ELF-1 (cell line): ENCODE measurements at regions not wholly inside any gene's neighbourhood (a gene's known extent, or its start where the extent isn't known, plus 50 kb on each side); places are given as distances from the start of the nearest gene placed in this dataset.

Experiments
- DNase-seq: peaks from one replicate; pipeline ENCODE4 v3.0.0-alpha.2; 2016; ENCODE audit warnings: low read depth, low spot score

GRCh38 chr17:34527908-34528470 is 51.4 kb upstream of the TMEM132E start:
- DNase-seq = peak; percentile 60

- peak; percentile 29 for DNase-seq
These were observed 52.1 kb upstream of the TMEM132E start for GRCh38 chr17:34527136-34527907.

GRCh38 chr17:34525651-34526050 is 53.7 kb upstream of the TMEM132E start:
- no peak for DNase-seq

- no peak for DNase-seq
These were observed 57.4 kb upstream of the TMEM132E start for GRCh38 chr17:34521955-34522354.

DNA sequence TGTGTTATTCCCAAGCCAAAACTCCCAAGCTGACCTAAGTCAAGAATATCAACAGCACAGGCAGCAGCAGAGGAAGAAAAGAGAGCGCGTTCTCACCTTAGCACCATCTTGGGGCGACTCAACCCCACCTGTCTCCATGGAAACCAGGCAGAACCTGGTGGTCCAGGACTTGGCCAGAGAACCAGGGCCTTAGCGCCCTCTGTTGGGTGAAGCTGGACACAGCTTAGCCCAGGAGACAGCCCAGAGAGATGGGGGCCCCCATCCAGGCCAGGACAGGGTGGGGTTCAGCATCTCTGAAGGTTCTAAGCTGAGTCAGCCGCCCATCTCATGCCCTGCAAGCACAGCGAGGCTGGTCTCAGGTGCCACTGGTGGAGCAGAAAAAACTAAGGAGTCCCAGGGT is 60.1 kb upstream of the TMEM132E start:
- DNase-seq = peak; percentile 49

DNA sequence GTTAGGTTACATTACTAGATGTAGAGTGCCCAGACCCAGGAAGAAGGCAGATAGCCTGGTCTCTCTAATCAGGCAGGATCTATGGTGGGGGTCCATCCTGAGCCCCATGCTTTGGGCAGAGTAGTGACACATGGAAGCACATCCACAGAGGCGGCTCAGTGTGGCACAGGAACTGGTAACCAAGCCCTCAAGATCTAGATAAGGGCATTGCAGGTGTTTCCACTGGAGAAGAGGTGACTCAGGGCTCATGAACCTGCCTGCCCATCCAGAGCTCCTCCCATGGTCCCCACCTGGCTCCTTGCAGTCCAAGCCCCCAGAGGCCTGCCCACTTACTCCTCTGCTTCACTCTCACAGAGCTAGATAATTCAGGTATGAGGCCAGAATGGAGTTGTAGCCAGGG is 62.0 kb upstream of the TMEM132E start:
- DNase-seq = no peak

DNA sequence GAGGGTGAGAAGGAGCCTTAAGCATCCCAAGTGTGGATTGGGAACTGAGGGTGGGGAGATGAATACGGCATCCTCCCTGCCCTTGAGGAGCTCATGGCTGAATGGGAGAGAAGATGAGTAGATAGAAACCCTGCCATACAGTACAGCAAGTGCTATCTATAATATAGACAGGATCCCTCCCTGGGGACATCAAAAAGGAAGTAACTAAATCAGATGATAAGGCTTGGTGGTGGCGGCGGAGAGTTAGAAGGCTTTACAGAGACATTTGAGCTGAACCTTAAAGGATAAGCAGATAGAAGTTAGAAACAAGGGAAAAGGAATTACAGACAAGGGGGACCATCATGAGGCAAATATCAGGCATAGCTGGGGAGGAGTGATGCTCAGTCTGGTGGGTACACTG is 67.5 kb upstream of the TMEM132E start:
- no peak for DNase-seq

GRCh38 chr17:34511265-34511664 is 68.1 kb upstream of the TMEM132E start:
- DNase-seq = no peak

DNA sequence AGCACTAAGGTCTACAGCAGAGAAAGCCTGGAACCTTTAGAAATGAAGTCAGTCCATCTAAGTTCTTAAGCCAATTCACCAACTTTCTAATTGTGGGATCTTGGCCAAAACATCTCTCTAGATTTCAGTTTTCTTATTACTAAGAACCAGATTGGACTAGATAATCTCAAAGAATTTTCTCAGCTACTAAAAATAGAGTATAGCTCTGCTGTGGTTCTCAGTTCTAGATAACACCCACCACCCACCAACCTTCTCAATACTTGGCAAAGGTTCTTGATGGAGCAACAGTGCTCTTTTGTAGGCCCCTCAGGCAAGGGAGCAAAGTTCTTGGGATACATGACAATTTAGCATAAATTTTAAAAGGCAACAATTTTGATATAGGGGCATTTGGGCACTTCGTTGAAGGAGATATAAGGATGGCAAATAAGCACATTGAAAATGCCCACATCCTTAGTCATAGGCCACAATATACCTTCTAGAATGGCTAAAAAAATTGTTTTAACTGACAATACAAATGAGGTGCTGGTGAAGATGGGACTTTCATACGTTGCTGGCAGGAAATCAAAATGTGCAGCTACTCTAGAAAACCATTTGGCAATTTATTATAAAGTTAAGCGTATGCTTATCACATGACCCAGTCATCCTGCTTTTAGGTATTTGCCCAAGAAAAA is 74.4 kb upstream of the TMEM132E start:
- no peak for DNase-seq

DNA sequence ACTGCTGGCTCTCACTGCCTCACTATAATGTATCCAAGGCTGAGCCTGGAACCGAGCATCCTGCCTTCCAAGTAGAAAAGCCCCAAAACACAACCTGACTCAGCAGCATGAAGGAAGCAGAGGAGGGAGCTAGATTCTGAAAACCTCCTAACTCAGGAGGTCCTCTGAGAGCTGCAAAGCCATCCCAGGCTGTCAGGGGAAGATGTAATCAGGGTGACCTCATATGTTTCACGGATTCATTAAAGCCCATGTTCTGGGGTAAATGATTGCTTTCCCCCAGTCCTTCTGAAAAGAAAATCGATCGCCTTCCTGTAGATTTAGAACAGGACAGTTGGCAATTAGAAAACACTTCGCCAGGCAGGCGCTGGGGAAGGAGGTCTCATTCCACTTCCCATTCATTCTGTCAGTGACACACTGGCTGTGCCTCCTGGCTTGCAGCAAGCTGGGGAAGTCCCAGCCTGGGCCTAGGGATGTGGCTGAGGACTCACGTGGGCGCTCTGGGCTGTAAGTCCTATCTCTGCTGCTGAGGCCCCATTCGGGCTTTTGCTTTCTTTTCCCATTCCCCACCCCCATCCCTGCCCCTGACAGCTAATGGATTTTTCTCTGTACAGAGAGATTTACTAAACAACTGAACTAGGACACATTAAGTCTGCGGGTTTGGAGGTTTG is 75.7 kb upstream of the TMEM132E start:
- DNase-seq = no peak

- no peak for DNase-seq
These were observed 77.0 kb upstream of the TMEM132E start for GRCh38 chr17:34502426-34502825.

GRCh38 chr17:34499576-34499975 is 79.8 kb upstream of the TMEM132E start:
- DNase-seq = peak; percentile 20

DNA sequence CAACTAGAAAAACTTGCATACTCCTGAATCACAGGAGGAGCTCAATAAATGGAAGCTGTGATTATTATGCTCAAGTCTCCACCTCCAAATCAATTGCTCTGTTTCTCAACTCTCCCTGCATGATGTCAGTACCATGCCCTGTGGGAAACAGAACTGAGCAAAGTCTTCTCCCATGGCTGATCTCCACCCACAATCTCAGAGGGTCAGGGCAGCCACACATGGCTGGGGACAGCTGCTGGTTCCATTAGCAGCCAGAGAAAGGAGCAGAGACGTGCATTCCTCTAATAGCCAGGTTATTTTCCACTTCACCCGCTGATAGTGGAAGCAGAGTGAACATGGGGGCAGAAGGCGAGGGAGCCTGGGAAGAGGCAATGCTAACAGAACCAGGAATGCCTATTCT is 85.5 kb upstream of the TMEM132E start:
- DNase-seq = no peak

DNA sequence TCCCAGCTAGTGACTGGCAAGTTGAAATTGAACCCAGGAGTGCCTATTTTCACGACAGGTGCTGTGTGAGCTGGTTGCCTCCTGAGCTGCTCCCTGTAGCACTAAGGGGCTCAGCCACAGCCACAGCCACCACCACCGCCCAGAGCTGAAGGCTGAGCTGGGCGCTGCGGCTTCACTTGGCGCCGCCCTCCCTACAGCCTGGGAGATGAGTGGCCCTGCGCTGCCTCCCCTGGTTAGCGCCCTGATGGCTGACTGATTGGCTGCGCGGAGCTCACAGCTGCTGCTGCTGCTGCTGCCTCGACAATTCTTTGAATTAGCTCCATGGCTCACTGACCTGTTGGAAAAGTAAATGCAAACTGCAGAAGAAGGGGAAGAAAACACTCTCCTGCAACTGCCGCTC is 91.8 kb upstream of the TMEM132E start:
- DNase-seq = peak; percentile 23

DNA sequence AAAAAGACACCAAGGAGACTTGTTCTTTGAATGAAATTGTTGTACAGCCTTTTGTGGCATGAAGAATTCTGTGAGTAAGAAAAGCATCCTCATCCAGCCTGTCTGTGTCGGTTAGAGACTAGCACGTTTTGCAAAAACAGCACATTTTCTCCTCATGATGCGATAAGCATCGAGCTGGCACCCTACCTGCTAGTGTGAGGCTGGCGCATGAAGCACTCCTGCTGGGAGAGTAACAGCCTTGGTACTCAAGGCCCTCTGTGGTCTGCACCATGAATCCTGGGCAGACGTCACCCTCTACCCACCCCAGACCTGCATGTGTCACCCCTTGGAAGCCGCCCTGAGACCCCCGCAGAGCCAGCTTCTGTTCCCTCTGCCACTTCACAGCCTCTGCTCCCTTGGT is 92.6 kb upstream of the TMEM132E start:
- no peak for DNase-seq

DNA sequence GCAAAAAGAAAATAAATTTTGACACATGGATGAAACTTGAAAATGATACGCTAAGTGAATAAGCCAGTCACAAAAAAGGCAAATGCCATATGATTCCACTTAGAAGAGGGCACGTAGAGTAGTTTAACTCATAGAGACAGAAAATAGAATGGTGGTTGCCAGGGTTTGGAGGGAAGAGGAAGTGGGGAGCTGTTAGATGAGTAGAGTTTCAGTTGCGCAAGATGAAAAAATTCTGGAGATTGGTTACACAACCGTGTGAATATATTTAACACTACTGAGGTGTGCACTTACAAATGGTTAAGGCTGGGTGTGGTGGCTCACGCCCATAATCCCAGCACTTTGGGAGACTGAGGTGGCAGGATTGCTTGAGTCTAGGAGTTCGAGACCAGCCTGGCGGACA is 93.4 kb upstream of the TMEM132E start:
- no peak for DNase-seq

GRCh38 chr17:34484193-34484733 is 95.1 kb upstream of the TMEM132E start:
- no peak for DNase-seq

DNA sequence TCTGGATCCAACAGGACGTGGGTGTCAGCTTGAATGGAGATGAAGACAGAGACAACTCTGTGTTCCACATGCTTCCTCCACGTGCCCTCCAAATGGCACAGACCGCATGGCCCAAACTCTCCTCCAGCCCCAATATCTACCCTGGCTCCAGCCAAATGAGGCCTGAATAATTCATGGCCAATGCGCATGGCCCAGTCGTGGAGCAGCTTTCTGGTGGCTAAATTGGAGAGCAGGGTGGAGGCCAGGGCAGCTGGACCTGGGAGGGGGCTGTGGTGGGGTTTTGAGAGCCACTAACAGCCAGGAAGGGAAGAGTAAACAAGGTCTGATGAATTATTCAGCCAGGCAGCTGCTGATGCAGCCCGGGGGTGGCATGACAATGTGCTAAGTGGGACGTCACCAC is 96.7 kb upstream of the TMEM132E start:
- DNase-seq = no peak

- no peak for DNase-seq
These were observed 97.6 kb upstream of the TMEM132E start for GRCh38 chr17:34481779-34482178.

- no peak for DNase-seq
These were observed 100.0 kb upstream of the TMEM132E start for GRCh38 chr17:34479371-34479770.

- DNase-seq = no peak
These were observed 101.1 kb upstream of the TMEM132E start for GRCh38 chr17:34478244-34478643.

DNA sequence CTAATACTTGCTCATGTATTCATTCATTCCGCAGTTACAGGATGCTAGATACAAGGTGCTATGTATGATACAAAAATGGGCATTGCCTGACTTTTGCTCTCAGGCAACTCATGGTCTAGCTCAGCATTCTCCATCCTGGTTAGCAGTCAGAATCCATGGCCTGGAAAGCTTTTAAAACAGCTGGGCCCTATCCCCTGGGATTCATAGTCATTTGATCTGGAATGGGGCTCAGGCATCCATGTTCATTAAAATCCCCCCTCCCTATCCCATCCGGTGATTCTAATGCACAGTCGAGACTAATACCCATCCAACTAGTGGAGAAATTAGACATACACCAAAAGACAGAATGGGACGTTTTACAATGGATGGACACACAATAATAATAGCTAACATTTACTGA is 104.1 kb upstream of the TMEM132E start:
- no peak for DNase-seq
